Breast epithelium (tissue), 3 donors: ENCODE measurements at regions not wholly inside any gene's neighbourhood (a gene's known extent, or its start where the extent isn't known, plus 50 kb on each side); places are given as distances from the start of the nearest gene placed in this dataset.

Source experiments
- CTCF ChIP-seq, 3 donors: fragments of 450-650 bp; IDR thresholded peaks; one replicate each; pipeline ENCODE4 v1.5.1; 2016 to 2017; ENCODE audit warnings: antibody characterized with exemption in 3 of 3, mild to moderate bottlenecking in 3 of 3, moderate library complexity in 3 of 3
- POLR2A ChIP-seq: fragments of 450-650 bp; IDR thresholded peaks from one replicate; pipeline ENCODE4 v1.6.1; 2016; ENCODE audit warnings: antibody characterized with exemption, mild to moderate bottlenecking, moderate library complexity
- POLR2AphosphoS5 ChIP-seq, 3 donors: sonication (generic); formaldehyde crosslinking; IDR thresholded peaks; one replicate each; pipeline ENCODE4 v1.6.1; 2017; ENCODE audit warnings: antibody characterized with exemption in 3 of 3

GRCh38 chr18:68469049-68469625 lies 245.8 kb downstream of the TMX3 start:
- TF ChIP-seq CTCF (IDR thresholded peaks at IDR 0.05) = no peak
- TF ChIP-seq POLR2A = no peak
- no peak for TF ChIP-seq POLR2AphosphoS5 (IDR thresholded peaks at IDR 0.05)
